ENCODE measurements at regions not wholly inside any gene's neighbourhood (a gene's known extent, or its start where the extent isn't known, plus 50 kb on each side); places are given as distances from the start of the nearest gene placed in this dataset.

DNA sequence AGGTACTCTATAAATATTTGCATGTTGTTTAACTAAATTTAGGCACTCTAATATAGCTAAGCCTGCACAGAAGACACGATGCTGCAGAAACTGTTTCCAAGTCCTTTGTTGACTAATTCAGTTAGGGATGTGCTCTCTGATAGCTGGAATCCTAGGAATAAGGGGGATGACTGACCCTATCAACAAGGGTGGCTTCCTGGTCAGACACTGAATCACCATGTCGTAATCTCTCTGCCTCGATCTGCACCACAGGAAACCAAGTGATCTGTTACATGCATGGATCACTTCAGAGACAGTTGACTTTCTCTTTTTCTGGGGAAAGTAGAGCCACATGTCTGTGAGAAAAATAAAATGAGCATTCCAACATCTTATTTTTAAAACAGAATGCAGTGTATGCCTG lies 169.1 kb downstream of the GUCY2F start:
- ATAC-seq (no peak), DNase-seq (no peak)

DNA sequence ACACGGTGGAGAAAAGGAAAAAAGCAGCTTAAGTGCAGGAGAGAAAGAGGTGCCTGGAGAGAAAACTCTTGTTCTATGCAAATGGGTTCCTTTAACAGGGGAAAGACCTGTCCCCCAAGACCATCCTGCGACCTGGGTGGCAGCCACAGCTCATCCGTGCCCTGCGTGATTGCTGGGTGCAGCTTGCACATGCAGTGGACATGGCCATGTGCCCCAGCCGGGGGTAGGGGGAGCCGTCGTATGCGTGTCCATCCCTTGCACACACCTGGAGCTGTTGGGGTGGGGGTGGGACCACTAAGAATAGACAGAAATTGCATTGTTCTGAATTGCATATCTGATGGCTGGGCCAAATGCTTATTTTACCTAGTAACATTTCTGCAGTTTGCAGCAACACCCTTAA lies 171.9 kb downstream of the GUCY2F start:
- ATAC-seq (no peak), DNase-seq (no peak)

DNA sequence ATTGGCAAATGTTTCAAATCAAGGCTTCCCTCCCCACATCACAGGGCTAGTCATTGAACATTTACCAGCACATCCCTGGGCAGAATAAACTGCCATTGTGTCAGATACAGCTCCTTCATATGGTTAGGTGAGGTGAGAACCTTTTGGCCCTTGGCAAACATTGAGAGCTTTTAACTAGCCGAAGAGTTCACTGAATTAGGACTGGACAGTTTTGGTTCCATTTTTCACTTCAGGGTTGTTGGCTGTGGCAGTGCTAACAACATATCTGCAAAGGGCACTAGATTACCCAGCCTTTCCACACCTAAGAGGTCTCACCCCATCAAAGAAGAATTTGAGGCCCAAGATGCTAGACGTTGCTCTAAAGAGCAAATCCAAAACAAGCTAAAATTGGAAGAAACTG lies 180.7 kb downstream of the GUCY2F start:
- no peak for DNase-seq
- ATAC-seq, result no peak

DNA sequence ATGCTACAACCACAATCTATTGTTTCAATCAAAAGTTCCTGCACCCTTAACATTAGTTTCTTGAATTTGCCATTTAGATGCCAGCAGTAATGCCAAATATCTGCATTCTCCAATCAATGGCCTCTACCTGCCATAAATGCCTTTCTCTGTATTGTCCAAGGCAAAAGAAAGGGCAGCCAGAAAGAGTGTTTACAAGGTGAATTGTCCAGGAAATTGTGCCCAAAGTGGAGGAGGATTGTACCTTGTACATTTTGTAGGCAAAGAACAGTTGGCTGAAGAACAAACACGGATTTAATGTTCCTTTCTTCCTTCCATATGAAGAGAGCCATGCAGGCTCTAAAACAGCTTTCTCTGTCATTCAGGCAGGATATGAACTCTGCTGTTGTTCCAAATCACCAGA lies 181.5 kb downstream of the GUCY2F start:
- DNase-seq (no peak), ATAC-seq (no peak)

DNA sequence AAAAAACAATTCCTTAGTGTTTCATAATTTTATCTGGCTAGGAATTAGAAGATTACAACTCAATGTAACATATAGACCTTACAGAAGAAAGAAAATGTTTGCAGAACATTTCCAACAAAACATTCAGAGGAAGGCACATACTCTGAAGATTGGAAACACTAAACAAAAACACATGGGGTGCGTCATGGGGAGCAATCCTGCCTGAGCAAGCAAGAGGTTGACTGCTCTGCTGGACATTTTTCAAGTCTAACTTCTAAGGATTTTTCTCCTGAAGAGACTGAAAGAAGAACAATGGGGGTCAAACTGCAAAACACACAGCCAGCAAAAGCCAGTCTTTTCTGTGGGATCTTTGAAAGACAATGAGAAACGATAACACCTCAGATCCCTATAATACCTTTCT lies 182.8 kb downstream of the GUCY2F start:
- no peak for DNase-seq
- no peak for ATAC-seq

DNA sequence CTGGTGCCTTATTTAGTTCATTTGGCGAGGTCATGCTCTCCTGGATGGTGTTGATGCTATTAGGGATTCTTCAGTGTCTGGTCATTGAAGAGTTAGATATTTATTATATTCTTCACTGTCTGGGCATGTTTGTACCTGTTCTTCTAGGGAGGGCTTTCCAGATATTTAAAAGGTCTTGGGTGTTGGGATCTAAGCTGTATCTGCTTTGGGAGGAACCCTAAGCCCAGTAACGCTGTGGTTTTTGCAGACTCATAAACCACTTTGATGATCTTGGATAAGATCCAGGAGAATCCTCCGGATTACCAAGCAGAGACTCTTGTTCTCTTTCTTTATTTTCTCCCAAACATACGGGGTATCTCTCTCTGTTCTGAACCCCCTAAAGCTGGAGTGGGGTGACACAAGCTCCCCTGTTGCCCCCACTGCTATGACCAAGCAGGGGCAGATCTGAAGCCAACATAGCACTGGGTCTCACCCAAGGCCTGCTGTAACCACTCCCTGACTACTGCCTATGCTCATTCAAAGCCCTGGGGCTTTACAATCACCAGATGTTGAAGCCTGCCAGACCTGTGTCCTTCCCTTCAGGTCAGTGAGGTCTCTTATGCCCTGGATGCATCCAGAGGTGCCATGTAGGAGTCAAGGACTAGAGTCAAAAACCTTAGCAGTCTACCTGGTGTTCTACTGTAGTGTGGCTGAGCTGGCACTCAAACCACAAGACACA lies 187.6 kb downstream of the GUCY2F start:
- ATAC-seq, result no peak
- no peak for DNase-seq

DNA sequence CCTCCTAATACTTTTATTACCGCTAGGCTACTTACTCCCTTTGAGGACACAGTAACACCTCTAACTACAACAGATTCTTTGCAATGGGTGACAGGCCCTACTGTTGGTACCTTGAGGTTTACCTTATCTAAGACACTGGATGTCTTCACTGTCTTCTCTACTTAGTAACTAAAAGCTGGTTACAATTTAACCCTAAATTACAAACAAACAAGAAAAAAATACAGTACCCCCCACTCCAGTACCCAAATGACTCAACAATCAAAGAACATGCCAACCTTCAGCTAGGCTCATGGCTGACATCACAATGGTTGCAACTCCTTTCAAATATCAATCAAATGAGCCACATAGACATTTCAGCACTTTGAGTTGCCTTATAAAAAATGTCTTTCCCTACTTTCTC lies 198.0 kb downstream of the GUCY2F start:
- DNase-seq, result no peak
- no peak for ATAC-seq

DNA sequence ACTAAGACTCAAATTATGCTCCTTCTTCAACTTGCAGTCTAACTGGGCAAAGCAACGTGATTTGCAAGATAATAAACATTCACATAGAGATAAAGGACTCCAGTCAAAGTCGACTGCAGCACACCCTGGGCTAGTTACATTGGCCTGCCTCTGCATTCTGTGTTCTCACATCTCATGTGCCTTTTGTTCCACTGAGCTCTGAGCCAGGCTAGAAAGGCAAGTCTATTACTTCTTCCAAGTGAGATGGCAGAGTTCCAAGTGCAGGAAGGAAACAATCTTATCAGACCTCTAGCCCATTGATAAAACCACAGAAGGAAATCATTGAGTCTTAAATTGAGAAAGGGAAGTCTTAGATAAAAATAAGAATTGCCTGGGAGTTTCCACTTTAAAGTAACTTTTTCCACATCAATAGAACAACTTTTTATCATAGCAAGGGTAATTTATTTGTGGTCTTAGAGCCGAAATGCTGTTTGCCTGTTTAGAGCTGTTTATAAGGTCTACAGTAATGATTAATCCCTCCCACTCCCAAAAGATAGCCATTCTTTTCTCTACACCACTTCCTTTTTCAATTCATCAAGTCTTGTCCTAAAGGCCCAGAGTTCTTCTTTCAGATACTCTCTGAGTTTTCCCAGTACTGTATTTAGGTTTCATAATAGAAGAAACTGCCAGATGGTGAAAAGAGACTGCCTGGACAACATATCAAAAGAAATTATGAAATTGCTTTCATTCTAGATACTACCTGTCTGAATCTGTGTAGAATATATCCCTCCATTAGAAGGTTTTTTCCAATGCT lies 200.2 kb downstream of the GUCY2F start:
- ATAC-seq, result no peak

DNA sequence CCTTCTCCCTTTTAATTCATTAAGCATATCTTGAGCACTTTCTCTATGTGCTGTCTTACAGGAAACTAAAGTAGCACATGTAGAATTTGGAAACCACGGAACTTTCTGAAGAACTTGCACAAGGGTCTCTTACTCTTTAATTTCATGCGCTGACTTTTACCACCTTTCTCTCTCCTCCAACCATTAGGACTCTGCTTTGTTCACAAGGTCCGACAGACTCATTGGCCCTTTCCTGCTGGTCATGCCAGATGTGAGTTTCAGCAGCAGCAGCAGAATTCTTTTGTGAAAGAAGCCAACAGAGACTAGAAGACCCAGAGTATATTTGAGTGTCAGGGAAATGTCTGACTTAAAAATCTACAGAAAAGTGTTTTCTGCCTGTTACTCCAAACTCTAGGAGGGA lies 207.1 kb downstream of the GUCY2F start:
- ATAC-seq (no peak), DNase-seq (no peak)

More for the DNA sequence above, 200.2 kb downstream of the GUCY2F start:
- no peak for DNase-seq

DNA sequence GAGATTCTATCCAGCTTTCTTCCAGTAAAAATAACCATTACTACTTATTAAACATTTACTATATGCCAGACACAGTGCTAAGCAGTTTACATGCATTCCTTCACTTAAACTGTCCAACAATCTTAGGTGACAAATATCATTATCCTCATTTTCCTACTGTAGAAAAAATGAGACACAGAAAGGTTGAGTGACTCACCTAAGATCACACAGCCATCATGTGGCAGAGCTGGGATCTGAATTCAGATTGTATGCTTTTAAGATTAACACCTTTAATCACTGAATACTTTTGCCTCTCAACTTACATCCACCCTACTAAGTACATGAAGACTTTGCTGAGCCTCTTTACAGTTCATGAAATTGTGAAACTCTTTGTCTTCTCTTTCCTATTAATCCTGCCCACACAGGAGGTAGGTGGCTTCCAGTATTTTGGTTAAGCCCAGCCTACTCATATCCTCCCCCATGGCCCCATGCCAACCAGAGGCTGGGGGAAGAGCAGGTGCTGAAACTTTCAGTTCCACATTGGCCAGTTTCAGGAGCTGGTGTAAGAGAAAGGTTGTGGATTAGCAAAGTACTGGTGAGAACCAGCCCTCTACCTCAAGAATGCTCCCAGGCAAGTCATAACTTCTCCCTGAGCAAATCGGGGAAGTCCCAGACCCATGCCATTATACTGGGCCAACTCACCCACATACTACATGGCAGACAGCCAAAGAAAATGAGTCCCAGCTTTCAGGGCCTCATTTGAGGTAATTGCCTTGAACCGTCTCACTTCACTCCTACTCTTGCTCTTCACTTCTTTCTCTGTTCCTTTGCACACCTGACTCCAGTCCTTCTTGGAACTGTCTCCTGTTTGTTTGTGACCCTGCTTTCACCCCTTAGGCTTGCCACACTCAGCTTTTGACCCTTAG lies 211.1 kb downstream of the GUCY2F start:
- DNase-seq (peak; percentile 31), ATAC-seq (peak; percentile 88)

DNA sequence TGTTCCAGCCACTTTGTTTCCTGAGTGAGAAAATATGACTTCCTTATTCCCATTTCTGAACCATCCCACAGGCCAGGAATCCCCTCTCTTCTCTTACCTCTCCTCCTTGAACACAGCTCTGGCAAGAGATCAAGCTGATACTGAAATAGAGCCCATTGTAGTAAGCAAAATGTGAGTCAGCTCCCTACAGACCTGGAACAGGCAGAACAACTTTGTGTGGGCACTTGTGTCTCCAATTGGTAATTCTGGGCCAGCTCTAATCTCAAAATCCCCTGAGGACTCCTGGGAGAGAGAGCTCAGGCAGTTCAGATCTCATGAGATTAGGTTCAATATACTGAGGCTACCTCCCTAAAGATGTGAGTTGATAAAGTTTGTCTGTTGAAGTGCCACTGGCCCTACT lies 213.5 kb downstream of the GUCY2F start:
- no peak for DNase-seq

DNA sequence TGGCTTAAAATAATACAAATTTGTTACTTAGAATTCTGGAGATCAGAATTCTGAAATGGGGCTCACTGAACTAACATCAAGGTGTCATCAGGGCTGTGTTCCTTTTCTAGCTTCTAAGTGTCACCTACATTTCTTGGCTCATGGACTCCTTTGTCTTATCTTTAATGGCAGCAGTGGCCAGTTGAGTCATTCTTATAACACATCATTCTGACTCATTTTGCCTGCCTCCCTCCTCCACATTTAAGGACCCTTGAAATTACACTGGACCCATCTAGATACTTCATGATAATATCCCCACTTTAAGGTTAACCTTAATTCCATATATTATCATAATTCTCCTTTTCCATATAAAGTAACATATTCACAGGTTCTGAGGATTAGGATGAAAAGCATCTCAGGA lies 215.9 kb downstream of the GUCY2F start:
- no peak for ATAC-seq
- DNase-seq, result no peak

More for the DNA sequence above, 213.5 kb downstream of the GUCY2F start:
- ATAC-seq, result no peak

DNA sequence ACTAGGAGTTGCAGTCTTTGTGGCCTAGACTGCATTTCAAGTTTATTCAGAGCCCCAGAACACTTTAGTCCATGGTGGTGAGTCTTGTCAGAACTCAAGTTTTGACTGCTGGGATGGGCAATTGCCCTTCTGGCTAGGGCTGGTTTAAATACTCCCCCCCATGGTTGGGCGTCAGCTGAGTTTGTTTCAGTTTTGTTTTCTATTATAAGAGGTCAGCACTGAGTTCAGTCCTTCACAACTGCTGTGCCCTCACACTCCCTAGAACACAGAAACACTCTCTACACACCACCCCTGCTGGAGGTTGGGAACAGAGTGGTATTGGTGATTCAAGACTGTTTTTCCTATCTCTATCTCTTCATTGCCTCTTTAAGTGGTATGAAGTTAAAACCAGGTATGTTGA lies 217.0 kb downstream of the GUCY2F start:
- ATAC-seq (no peak), DNase-seq (no peak)

DNA sequence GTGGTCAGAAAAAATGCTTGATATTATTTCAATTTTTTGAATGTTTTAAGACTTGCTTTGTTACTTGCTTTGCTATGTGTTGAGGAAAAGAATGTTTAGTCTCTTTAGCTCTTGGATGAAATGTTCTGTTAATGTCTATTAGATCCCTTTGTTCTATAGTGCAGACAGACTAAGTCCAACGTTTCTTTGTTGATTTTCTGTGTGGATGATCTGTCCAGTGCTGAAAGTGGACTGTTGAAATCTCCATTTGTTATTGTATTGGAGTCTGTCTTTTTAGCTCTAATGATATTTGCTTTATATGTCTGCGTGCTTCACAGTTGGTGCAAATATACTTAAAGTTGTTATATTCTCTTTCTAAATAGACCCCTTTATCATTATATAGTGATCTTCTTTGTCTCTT lies 220.6 kb downstream of the GUCY2F start:
- ATAC-seq, result no peak

DNA sequence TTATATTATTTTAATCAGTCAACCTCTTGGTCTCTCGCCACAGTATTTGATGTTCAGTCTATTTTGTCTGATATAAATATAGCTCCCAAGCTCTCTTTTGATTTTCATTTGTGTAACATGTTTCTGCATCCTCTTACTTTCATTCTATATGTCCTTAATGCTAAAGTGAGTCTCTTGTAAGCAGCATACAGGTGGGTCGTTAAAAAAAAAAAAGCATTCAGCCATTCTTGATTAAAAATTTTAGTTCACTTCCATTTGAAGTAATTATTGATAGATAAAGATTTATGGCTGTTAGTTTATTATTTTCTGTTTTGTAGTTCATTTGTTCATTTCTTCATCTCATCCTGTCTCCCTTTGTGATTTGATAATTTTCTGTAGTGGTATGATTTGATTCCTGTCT lies 229.1 kb downstream of the GUCY2F start:
- ATAC-seq (no peak), DNase-seq (no peak)

More for the DNA sequence above, 220.6 kb downstream of the GUCY2F start:
- DNase-seq, result no peak

DNA sequence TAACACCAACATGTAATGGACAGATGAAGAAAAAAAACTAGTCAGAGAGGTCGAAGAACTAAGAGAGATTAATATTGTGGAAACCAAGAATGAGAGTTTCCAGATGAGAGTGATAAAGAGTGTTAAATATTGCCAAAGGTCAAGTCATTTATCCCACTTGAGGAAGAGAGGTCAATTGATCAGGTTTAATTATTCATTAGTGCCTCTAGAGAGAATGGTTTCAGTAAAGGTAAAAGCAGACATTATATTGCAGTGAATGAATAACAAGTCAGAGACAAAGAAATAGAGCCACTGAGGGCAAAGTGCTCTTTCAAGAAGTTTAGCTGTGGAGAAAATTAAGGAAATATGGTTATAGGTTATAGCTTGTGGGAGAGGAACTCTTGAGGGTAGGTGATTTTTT lies 263.1 kb downstream of the GUCY2F start:
- no peak for ATAC-seq
- no peak for DNase-seq

DNA sequence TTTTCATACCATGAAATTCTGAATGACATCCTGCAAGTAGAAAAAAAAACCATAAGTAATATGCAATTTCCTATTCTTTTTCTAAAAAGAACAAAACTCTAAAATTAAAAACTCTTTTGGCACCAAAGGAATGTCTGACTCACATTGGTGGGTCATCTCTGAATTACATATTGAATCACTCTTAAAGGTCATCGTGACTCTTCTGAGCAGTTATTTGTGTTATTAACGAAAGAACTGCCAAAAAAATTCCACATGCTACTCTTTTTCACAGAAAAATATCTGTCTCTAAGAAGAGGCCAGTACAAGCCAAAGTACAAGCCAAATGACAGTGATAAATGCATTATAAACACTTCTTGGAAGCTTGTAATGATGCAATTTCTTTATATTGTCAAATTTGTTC lies 282.2 kb downstream of the GUCY2F start:
- no peak for DNase-seq
- no peak for ATAC-seq

DNA sequence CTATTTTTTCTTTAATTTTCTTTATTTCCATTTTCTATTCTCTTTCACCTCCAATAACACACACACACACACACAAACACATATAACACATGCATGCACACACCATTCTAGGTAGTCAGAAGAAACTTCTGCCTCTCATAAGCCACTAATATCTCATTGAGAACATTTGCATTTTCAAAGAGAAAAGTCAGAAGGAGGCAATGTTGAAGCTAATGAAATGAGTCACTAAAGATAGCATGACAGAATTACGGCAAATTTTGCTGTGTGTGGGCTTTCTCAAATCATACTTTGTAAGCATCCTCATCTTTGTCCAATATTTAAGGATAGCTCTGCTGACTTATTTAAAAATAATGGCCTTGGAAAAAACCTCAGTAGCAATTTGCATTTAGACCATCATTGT lies 291.3 kb downstream of the GUCY2F start:
- DNase-seq (no peak), ATAC-seq (no peak)

DNA sequence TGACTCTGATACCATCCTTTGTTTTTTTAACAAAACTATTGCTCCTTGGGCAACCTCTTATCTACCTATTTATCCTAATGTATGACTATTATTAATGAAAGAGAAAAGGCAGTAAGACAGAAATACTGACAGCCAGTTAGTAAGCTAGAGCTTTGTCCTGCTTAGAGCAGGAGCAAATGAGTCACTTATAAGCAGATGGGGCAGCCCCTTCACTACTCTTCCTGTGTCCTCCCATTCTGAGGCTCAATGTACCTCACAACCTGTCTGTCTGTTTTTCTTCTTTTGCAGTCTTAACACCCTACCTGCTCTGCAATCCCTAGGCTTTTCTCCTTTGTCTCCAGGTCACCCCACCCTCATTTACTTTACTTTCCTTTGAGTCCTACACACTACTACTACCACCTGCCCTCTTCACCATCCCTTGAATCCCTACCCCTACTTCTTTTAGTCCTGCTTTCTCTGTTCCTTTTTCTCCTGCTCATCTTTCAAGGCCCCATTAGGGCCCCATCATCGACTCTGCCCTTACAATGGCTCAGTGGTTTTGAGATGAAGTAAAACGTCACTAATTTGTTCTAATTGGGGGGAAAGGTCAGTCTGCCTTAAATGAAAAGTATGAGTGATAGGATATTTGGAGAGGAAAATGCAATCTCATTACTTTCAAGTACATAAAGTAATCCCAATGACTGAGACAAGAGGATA lies 294.3 kb downstream of the GUCY2F start:
- no peak for DNase-seq
- no peak for ATAC-seq

DNA sequence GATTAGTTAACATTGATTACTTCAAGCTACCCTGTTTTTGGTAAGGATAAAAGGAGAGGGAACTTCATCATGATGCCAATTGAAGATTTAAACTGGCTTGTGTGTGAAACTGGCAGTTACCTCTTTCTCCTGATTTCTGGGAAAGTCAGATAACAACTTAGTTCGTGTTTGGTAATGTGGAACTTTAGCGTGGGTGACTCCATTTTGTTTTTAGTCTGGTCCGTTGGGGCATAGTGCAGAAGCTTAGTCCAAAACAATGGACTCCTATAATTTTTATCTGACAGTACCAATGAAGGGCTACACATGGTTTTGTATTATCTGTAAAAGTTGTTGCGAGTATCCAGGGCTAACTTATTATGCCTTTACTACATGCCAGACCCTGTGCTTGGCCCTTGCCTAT lies 294.9 kb downstream of the GUCY2F start:
- ATAC-seq (no peak), DNase-seq (no peak)

DNA sequence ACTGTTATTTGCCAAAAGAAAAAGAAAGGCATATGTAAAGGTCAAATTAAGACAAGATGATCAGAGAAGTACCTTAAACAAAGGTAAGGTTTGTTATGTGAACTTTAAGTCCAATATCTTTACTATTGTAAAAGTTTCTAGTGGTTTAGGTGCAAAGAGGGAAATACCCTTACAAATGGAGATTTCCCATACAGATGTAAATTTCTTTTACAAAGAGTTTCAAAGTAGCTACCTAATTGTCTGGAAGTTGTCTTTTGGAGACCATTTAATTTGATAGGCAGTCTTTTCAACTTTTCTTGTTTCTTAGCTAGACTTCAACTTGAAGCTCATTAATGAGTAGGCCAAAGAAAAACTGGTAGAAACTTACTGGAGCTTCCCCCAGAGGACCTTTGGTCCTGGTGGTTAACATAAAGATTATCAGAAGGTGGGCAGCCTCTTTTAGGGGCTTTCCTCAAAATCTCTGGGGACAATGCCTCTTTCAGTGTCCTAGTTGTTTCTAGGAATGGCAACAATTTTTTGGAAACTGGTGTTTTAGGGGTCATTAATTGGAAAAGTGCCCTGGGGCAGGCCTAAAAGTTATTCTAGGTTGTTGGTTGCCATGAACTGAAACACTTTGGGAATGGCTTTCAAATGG lies 297.3 kb downstream of the GUCY2F start:
- no peak for DNase-seq
- ATAC-seq, result no peak
